GM10266 (cell line): ENCODE measurements at regions not wholly inside any gene's neighbourhood (a gene's known extent, or its start where the extent isn't known, plus 50 kb on each side); places are given as distances from the start of the nearest gene placed in this dataset.
"Not testable (repeated sequence)": the region's sequence is repeated elsewhere in the genome, so short reads cannot be mapped to it uniquely, and the experiment has no call there.

Experiments used
- DNase-seq: peaks from one replicate; pipeline ENCODE4 v3.0.0; 2012; ENCODE audit errors: extremely low spot score
- TF ChIP-seq, protein P1 (sequence below): IDR thresholded peaks from 2 replicates; pipeline ENCODE4 v1.5.1; 2012; ENCODE audit warnings: mild to moderate bottlenecking, low read depth; ENCODE audit not compliant: control insufficient read depth, insufficient read depth; ENCODE audit errors: missing control alignments

GRCh38 chr12:127790376-127790775 is 476.6 kb upstream of the TMEM132C start:
- TF ChIP-seq, protein P1, sequence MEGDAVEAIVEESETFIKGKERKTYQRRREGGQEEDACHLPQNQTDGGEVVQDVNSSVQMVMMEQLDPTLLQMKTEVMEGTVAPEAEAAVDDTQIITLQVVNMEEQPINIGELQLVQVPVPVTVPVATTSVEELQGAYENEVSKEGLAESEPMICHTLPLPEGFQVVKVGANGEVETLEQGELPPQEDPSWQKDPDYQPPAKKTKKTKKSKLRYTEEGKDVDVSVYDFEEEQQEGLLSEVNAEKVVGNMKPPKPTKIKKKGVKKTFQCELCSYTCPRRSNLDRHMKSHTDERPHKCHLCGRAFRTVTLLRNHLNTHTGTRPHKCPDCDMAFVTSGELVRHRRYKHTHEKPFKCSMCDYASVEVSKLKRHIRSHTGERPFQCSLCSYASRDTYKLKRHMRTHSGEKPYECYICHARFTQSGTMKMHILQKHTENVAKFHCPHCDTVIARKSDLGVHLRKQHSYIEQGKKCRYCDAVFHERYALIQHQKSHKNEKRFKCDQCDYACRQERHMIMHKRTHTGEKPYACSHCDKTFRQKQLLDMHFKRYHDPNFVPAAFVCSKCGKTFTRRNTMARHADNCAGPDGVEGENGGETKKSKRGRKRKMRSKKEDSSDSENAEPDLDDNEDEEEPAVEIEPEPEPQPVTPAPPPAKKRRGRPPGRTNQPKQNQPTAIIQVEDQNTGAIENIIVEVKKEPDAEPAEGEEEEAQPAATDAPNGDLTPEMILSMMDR = no peak
- no peak for DNase-seq

DNA sequence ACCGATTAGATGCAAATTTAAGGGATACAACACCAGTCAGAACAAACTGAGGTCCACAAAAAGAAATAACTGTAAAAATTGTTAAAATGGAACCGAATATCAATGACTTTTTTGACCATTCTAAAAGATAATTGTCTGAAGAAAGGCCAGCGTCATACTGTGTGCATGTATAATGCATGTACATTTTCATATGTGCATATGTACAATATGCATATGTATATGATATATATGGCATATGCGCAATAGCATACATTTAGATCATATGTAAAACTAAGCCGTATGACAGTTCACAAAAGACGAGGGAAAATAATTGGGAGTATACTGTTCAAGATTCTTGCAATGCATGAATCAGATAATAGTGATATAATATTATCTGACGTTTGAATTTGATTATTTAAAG is 475.8 kb upstream of the TMEM132C start:
- no peak for DNase-seq
- TF ChIP-seq, protein P1 = no peak

- TF ChIP-seq, protein P1 = no peak
- no peak for DNase-seq
Measured at GRCh38 chr12:127797918-127798317, 469.1 kb upstream of the TMEM132C start.

DNA sequence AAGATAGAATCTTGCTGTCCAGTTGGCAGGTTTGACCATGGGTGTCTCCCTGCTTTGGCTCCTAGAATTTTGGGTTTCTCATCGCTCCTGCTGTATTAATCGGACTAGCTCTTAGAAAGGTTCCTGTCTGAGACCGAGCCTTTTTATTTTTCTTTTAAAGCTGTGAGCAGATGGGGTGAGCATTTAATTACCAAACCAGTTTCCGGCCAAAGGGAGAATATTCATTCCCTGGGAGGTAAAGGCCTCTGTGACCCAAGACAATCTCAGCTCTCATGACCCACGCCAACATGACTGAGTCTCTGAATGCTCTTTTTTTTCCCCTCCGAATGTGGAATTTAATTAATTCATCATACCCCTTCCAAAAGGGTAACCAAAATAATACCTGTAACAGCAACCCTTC is 464.7 kb upstream of the TMEM132C start:
- TF ChIP-seq, protein P1 = no peak
- DNase-seq = no peak

DNA sequence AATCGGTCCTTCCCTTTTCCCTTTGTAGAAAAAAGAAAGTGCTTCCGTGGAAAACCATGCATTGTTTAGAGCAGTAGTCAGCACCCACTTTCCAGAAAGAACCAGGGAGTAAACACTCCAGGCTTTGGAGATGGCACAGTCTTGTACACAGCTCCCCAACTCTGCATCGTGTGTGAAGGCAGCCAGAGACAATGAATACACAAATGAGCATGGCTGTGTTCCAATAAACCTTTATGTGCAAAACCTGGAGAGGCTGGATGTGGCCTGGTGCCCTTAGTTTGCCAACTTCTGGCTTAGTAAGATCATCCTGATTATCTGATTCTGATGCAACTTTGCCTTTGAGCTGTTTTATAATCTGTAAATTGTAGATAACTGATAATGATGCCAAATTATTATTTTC is 463.4 kb upstream of the TMEM132C start:
- DNase-seq = no peak
- TF ChIP-seq, protein P1 = no peak

- TF ChIP-seq, protein P1 = no peak
- DNase-seq = no peak
Measured at GRCh38 chr12:127809275-127809674, 457.7 kb upstream of the TMEM132C start.

GRCh38 chr12:127810041-127810440 is 456.9 kb upstream of the TMEM132C start:
- TF ChIP-seq, protein P1 = no peak
- DNase-seq = no peak

- DNase-seq = not testable (repeated sequence)
Measured at GRCh38 chr12:127810459-127810858, 456.5 kb upstream of the TMEM132C start.
